Pancreas (tissue), 10 donors: ENCODE measurements at regions not wholly inside any gene's neighbourhood (a gene's known extent, or its start where the extent isn't known, plus 50 kb on each side); places are given as distances from the start of the nearest gene placed in this dataset.
"Not testable (repeated sequence)": the region's sequence is repeated elsewhere in the genome, so short reads cannot be mapped to it uniquely, and the experiment has no call there.

Experiments used
- ATAC-seq, 4 donors: fragments of 200-7000 bp; cut with Tn5 transposase; one replicate each; pipeline versions ENCODE4 v1.8.0 to v1.9.1; 2020; ENCODE audit warnings: mild to moderate bottlenecking in 4 of 4, moderate library complexity in 4 of 4
- DNase-seq, 6 donors: peaks; one replicate each; pipeline ENCODE4 v3.0.0-alpha.2; 2020
- FAIRE-seq: peaks from 2 replicates; lab custom pipeline; 2012; peaks lifted over from hg19 to GRCh38; lab: Jason Lieb, UNC
- H3K27ac ChIP-seq, 4 donors: fragments of 200-600 bp; sonication (generic); 1 replicate in 3 of 4; 2 replicates in 1 of 4; pipeline versions ENCODE4 v1.5.0 to v1.8.0; 2020
- H3K27me3 ChIP-seq, 4 donors: fragments of 200-600 bp; one replicate each; pipeline ENCODE4 v1.8.0; 2021
- H3K36me3 ChIP-seq, 3 donors: fragments of 200-600 bp; sonication (generic) in 1 of 3; one replicate each; pipeline versions ENCODE4 v1.5.0 to v1.8.0; 2020 to 2021
- H3K4me1 ChIP-seq, 3 donors: fragments of 200-600 bp; one replicate each; pipeline ENCODE4 v1.8.0; 2021
- H3K4me3 ChIP-seq, 4 donors: fragments of 200-600 bp; sonication (generic) in 2 of 4; one replicate each; pipeline versions ENCODE4 v1.5.0 to v1.8.0; 2020 to 2021
- H3K9me3 ChIP-seq, 4 donors: fragments of 200-600 bp; one replicate each; pipeline ENCODE4 v1.8.0; 2021
- CTCF ChIP-seq, 4 donors: fragments of 200-600 bp; sonication (generic) in 3 of 4; IDR thresholded peaks; one replicate each; pipeline versions ENCODE4 v1.5.0 to v1.8.0; 2021; ENCODE audit warnings: antibody characterized with exemption in 4 of 4
- WGBS, 2 donors: extraction: QIAGEN DNeasy Blood & Tissue Kit; methylation state at CpG; one replicate each; pipeline ENCODE4 v1.1.7; 2013; 5-methylcytosine and 5-hydroxymethylcytosine counted together
- intact Hi-C, 3 donors: fragments of 100-400 bp; cut with DNase I; formaldehyde crosslinking; loops; one replicate each; pipeline versions ENCODE4 v1.11.1 to v1.14.2; 2022
- donor health status: healthy with polysubstance abuse.
- donor health status: DM: no; HTN: no; CAD: no; lungs with moderate emphysema.
- donor health status: DM: no; HTN: no; CAD: no.
- donor health status: control.
- donor health status: control.
- donor health status: Bipolar disorder and iron deficiency.
- donor health status: DM: yes; HTN: yes; CAD: no.
- donor health status: DM: no; HTN: no; CAD: no.
- donor health status: DM: no; HTN: no; CAD: no.
- donor health status: DM: yes; HTN: yes; CAD: no.

- no peak for TF ChIP-seq CTCF (IDR thresholded peaks at IDR 0.05)
- Histone ChIP-seq H3K27me3 (no peaks in the 10 kb centered on the region), H3K36me3 (no peaks in the 10 kb centered on the region), H3K27ac (no peak overlapping the region), H3K9me3 (no peaks in the 10 kb centered on the region), H3K4me1 (no peaks in the 10 kb centered on the region), H3K4me3 (no peak overlapping the region)
- intact Hi-C loops: no loop called here
- ATAC-seq (no peak), FAIRE-seq (no peak), DNase-seq (no peak)
- WGBS, 2 donors: 80 to 84% methylated on average over 7 of the region's 7 CpGs
Observed at GRCh38 chr15:66994927-66995656, 70.3 kb upstream of the SMAD3 start.

DNA sequence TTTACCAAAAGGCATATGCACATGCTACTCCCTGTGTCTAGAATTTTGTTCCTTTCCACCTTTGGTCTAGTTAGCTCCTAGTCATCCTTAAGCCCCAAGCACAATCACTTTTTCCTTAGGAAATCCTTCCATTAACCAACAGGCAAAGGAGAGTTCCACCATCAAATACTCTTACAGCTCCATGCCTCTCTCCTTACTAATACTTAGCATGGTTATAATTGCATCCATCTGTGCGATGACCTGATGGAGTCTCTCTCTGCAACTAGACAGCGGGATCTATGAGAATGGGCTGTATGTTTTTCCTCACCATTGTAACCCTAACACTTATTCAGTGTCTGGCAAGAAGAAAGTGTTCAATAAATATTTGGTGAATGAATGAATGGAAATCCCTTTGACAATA lies 69.3 kb upstream of the SMAD3 start:
- WGBS, 2 donors: 97 to 100% methylated on average over 2 of the region's 2 CpGs
- Histone ChIP-seq H3K27me3 (no peaks in the 10 kb centered on the region), H3K36me3 (no peaks in the 10 kb centered on the region), H3K9me3 (no peaks in the 10 kb centered on the region), H3K4me1 (no peaks in the 10 kb centered on the region), H3K4me3 (no peak overlapping the region), H3K27ac (no peak overlapping the region)
- TF ChIP-seq CTCF (IDR thresholded peaks at IDR 0.05): no peak
- DNase-seq (no peak), FAIRE-seq (no peak), ATAC-seq (no peak)
- intact Hi-C loops: no loop called here

- H3K4me1 ChIP-seq: no peaks in the 10 kb centered on the region
- no peak for TF ChIP-seq CTCF (IDR thresholded peaks at IDR 0.05)
- DNase-seq (no peak), ATAC-seq (no peak), FAIRE-seq (no peak)
- intact Hi-C loops: no loop called here
- no peak overlapping the region for H3K27ac ChIP-seq
- H3K9me3 ChIP-seq: no peaks in the 10 kb centered on the region
- H3K4me3 ChIP-seq: no peak overlapping the region
- H3K36me3 ChIP-seq: no peaks in the 10 kb centered on the region
- no peaks in the 10 kb centered on the region for H3K27me3 ChIP-seq
- WGBS, 2 donors: 74 to 77% methylated on average over 3 of the region's 3 CpGs
Observed at GRCh38 chr15:66997212-66997611, 68.2 kb upstream of the SMAD3 start.

DNA sequence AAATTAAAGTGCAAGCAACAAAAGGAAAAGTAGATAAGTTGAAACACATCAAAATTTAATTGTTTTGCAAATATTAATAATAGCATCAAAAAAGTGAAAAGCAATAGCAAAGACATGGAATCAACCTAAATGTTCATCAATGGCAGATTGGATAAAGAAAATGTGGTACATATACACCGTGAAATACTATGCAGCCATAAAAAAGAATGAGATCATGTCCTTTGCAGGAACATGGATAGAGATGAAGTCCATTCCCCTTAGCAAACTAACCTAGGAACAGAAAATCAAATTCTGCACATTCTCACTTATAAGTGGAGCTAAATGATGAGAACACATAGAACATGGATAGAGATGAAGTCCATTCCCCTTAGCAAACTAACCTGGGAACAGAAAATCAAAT lies 67.2 kb upstream of the SMAD3 start:
- ATAC-seq, FAIRE-seq: not testable (repeated sequence)
- 98 to 100% methylated on average over 1 of the region's 1 CpG for WGBS, 2 donors

DNA sequence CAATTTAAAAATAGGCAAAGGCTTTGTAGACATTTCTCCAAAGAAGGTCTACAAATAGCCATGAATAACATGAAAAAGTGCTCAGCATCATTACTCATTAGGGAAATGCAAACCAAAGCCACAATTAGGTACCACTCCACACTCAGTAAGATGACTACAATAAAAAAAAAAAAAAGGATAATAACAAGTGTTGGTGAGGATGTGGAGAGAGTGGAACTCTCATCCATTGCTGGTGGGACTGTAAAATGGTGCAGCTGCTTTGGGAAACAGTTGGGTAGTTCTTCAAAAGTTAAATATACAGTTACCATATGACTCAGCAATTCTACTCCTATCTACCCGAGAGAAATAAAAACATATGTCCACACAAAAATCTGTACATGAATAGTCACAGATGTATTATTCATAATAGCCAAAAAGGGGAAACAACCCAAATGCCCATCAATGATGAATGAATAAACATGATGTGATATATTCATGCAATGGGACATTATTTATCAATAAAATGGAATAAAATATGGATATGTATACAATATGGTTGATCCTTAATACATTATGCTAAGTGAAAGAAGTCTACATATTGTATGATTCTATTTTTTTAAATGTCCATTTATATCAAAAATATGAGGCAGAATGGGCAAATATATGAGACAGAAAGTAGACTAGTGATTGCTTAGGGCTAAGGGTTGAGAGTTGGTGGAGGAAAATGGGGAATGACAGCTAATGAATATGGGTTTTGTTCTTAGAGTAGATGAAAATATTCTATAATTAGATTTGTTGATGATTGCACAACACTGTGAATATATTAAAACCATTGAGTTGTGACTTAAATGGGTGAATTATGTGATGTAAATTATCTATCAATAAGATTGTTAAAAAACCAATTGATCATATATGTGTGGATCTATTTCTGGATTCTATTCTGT lies 66.1 kb upstream of the SMAD3 start:
- FAIRE-seq (no peak), DNase-seq (no peak), ATAC-seq (no peak)
- Histone ChIP-seq H3K9me3 (no peaks in the 10 kb centered on the region), H3K4me3 (no peak overlapping the region), H3K27ac (no peak overlapping the region), H3K36me3 (no peaks in the 10 kb centered on the region), H3K27me3 (no peaks in the 10 kb centered on the region), H3K4me1 (no peaks in the 10 kb centered on the region)
- WGBS, 2 donors: 76 to 88% methylated on average over 1 of the region's 1 CpG
- TF ChIP-seq CTCF (IDR thresholded peaks at IDR 0.05): no peak
- intact Hi-C loops: no loop called here

More for the DNA sequence above, 67.2 kb upstream of the SMAD3 start:
- H3K36me3 ChIP-seq, H3K27ac ChIP-seq, intact Hi-C loops, H3K27me3 ChIP-seq, DNase-seq, H3K4me1 ChIP-seq, H3K4me3 ChIP-seq, H3K9me3 ChIP-seq: not testable (repeated sequence)
